ENCODE measurements at regions not wholly inside any gene's neighbourhood (a gene's known extent, or its start where the extent isn't known, plus 50 kb on each side); places are given as distances from the start of the nearest gene placed in this dataset.

- no peak for DNase-seq (ENCODE audit: low spot score)
Observed at GRCh38 chr13:59121507-59121906, 1042.2 kb downstream of the DIAPH3 start.

- no peak for DNase-seq (ENCODE audit: low spot score)
Observed at GRCh38 chr13:59126474-59126873, 1037.3 kb downstream of the DIAPH3 start.

- no peak for DNase-seq (ENCODE audit: low spot score)
Observed at GRCh38 chr13:59133903-59134302, 1029.8 kb downstream of the DIAPH3 start.

DNA sequence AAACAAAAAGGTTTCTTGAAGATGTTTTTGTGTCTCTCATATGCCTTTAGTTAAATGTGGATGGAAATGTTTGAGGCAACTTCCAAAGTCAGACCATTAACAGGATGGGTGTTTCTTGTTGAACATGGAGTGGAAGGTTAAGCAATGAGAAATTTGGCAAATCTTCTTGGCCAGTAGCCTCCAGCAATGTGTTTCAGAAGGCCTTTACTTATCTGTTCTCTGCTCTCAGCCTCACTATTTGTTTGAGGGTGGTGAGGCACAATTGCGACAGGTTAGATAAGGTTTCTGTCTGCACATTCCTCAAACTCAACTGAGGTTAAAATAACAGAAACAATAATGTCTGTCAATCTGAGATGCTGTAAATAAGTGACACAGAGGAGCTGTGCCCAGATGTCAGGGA, 1019.0 kb downstream of the DIAPH3 start:
- DNase-seq (ENCODE audit: low spot score), result no peak

- DNase-seq (ENCODE audit: low spot score), result no peak
Observed at GRCh38 chr13:59145381-59145780, 1018.3 kb downstream of the DIAPH3 start.

GRCh38 chr13:59157181-59157580, 1006.5 kb downstream of the DIAPH3 start:
- no peak for DNase-seq (ENCODE audit: low spot score)

DNA sequence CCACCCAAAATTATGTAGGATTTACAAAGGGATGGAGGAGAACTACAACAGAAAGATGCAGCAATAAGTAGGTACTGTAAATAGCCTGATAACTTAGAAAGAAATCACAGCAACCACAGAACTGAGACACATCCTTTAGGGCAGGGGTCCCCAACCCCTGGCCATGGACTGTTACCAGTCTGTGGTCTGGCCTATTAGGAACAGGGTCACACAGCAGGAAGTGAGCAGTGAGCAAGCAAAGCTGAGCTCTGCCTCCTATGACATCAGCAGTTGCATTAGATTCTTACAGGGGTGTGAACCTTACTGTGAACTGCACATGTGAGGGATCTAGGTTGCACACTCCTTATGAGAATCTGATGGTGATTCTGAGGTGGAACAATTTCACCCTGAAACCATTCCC, 997.6 kb downstream of the DIAPH3 start:
- no peak for DNase-seq (ENCODE audit: low spot score)

DNA sequence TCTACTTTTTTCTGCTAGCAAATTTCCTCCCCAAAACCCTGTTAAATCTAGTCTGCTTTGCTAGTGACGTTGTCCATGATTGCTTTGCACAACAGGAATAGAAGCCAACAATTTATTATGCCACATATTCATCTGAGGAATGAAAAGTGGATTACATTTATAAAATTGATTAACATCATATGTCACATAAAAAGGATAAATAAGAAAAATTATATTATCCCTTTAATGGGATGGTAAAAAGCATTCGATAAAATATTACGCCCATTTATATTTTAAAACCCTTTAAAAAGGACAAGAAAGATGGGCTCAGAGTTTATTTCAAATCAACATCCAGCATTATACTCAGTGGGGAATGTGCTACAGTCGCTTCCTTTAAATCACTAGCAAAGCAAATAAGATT, 991.7 kb downstream of the DIAPH3 start:
- DNase-seq (ENCODE audit: low spot score), result no peak

DNA sequence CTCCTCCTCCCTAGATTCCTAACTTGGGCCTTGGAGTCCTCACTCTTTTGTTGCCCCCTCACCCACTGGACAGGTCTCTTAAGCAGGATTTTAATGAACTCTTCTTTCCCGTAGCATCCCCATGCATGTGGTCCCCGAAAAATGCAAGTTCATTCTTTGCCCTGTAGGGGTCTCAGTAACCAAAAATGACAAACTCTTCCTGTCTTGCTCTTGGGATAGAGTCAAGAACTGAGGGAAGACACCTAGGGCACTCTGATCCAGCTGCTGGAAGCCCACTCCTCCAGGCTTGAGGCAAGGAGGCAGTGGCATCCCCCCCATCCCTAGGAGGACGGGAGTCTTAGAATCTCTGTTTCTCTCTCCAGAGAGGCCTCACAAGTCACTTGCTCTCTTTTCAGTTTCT, 987.0 kb downstream of the DIAPH3 start:
- peak; percentile 5 for DNase-seq (ENCODE audit: low spot score)

DNA sequence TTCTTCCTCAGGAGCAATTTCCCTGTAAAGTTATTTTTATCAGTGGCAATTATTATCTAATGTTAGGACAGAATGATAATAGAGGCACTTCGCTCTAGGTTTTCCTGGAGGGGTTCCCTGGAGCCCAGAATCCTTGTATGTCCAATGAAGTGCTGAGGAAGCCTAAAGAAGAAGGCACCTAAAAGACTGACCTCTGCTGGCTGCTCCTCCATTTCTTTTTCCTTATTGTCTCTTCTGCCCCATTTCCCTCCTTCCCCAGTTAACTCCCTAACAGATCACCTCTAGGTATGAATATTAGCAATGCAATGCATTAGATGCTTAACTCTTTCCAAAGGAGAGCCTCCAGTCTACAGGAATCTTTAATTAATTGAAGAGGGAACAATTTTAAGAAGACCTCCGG, 985.4 kb downstream of the DIAPH3 start:
- DNase-seq (ENCODE audit: low spot score), result peak; percentile 13

- DNase-seq (ENCODE audit: low spot score), result no peak
Observed at GRCh38 chr13:59182241-59182640, 981.5 kb downstream of the DIAPH3 start.

- no peak for DNase-seq (ENCODE audit: low spot score)
Observed at GRCh38 chr13:59197397-59197796, 966.3 kb downstream of the DIAPH3 start.

DNA sequence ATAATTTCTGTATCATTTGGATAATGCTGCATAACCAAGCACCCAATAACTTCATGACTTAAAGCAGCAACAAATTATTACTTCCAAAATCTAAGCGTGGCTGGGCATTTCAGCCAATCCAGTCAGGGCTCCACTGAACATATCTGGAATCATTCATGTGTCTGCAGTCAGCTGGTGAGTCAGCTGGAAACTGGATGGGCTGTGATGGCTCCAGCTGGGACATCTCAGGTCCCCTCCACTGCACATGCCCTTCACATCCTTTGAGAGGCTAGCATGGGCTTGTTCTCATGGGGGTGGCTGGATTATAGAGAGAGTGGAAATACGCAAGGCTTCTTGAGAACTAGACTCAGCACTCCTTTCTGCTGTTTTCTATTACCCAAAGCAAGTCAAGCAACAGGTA, 961.9 kb downstream of the DIAPH3 start:
- DNase-seq (ENCODE audit: low spot score), result no peak

GRCh38 chr13:59203855-59204254, 959.9 kb downstream of the DIAPH3 start:
- no peak for DNase-seq (ENCODE audit: low spot score)

- DNase-seq (ENCODE audit: low spot score), result no peak
Observed at GRCh38 chr13:59205501-59205900, 958.2 kb downstream of the DIAPH3 start.

DNA sequence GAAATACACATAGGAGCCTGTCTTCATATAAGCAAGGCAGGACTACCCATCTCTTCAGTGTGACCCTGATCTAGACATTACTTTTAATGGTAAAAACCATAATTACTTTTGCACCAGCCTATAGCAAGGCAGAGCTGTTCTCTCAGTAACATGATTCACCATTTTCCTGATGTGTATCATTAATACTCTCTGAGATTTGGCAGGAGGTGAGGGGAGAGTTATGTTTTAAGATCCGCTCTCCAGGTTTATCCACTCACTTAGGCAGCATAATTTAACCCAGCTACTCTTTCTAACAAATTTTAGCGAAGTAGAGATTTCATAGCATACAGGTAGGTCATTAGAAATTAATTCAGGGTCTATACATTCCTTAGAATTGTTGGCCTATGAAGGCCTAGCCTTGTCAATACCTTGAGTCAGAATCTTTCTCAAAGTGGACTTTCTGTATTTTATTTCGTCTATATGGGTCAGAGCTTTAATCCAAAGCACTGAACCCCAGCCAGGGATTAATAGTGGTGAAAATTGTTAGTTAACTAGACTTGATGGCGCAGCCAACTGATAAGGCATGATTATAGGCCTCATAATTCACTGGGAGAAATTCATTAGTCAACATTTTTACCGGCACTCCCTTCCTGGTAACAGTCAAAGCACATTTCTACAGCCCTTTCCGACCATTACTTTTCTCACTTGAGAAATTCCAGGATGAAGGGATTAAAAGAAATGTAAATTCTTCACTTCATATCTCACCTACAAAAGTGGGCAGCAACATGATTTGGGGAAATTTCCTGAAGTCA, 955.1 kb downstream of the DIAPH3 start:
- no peak for DNase-seq (ENCODE audit: low spot score)

DNA sequence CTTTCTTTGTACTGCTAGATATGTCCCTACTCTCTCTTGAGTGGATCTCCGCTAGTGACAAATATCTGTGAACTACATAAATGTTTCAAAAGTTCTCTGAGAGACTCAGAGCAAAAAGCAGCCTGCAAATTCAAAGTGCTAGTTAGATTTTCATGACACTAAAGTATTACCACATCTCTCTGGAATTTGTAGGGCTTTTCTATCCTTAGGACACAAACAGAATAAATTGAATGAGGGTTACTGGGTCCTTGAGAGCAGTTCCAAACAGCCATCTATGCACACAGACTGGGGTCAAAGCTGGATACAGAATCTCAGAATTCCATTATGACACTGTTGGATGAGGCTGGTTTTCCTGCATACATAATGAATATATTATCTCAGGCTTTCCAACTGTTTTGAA, 953.2 kb downstream of the DIAPH3 start:
- no peak for DNase-seq (ENCODE audit: low spot score)

- DNase-seq (ENCODE audit: low spot score), result no peak
Observed at GRCh38 chr13:59211606-59212005, 952.1 kb downstream of the DIAPH3 start.

GRCh38 chr13:59229401-59229800, 934.3 kb downstream of the DIAPH3 start:
- no peak for DNase-seq (ENCODE audit: low spot score)

- DNase-seq (ENCODE audit: low spot score), result no peak
Observed at GRCh38 chr13:59229861-59230260, 933.9 kb downstream of the DIAPH3 start.

DNA sequence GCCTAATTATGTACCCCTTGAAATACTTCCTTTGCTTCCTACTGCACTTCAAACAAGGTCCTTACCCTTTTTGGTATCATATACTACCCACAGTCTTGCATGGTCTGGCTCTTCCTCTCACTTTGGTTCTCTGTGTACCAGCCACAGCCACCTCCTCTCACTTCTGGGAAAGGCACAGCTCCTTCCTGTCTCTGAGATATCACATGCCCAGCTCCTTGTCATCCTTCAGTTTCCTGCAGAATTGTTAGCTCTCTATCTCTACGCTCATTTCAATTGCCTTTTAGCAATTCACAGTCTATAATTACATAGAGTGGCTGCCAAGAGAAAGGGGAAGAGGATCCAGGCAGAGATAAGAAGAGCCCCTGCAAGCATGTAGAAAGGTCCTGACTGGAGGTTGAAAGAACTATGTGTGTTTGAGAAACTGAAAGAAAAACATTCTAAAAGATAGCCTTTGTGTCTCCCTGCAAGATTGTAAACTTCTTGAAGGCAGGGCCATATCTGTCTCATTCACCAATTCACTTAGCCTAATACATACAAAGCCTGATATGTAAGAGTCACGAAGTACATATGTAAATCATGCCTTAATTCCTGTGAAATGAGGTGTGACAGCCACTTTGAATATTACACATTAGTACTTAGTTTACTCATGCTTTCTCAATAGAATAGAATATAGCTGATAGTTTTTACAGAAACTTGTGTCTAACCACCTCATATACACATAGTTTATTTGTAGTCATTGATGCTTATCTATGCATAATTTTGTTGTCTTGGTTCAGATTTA, 933.1 kb downstream of the DIAPH3 start:
- no peak for DNase-seq (ENCODE audit: low spot score)

GRCh38 chr13:59236309-59236919, 927.3 kb downstream of the DIAPH3 start:
- no peak for DNase-seq (ENCODE audit: low spot score)

DNA sequence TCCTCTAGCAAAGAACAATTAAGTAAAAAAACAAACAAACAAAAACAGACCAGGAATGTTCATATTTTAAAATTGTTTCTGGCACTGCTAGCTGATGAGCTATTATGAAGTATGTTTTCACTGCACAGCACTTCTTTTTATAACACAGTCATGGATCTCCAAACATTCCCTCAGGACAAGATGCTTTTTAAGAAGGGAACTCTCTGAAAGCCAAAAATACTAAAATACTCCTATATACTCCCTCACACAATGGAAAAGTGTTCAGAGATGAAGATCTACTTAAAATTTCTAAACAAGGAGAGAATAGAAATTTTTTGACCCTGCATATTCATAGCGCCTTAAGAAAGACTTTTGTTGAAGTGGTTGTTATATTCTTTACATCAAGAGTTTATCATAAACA, 926.8 kb downstream of the DIAPH3 start:
- no peak for DNase-seq (ENCODE audit: low spot score)
